B cell (primary cell): ENCODE measurements at regions not wholly inside any gene's neighbourhood (a gene's known extent, or its start where the extent isn't known, plus 50 kb on each side); places are given as distances from the start of the nearest gene placed in this dataset.

Experiments
- EZH2 ChIP-seq: IDR thresholded peaks from 2 replicates; pipeline ENCODE4 v1.6.1; 2012; ENCODE audit warnings: borderline replicate concordance, low read depth, mild to moderate bottlenecking, moderate library complexity, low read length; ENCODE audit not compliant: insufficient read depth, poor library complexity, severe bottlenecking
- TF ChIP-seq, protein P1 (sequence below): fragments of 200-600 bp; IDR thresholded peaks from one replicate; pipeline ENCODE4 v1.8.0; 2022; ENCODE audit warnings: antibody characterized with exemption, mild to moderate bottlenecking

DNA sequence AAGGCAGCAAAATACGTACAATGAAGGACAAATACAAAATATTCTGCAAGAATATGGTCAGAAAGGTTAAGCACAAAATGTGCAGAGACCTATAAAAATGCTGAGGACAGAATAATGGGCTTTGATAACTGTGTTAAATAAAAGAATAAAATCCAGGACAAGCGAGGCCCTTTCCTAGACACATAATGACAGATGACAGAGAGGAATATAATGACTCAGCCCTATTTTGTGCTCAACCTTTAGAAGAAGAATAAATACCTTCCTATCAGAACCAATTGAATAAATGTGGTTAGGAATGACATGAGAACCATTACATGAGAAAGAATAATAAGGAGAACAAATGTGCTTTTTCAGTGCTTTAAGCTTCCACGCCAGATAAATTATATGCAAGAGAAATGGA, 178.0 kb downstream of the TEX13C start:
- TF ChIP-seq, protein P1, sequence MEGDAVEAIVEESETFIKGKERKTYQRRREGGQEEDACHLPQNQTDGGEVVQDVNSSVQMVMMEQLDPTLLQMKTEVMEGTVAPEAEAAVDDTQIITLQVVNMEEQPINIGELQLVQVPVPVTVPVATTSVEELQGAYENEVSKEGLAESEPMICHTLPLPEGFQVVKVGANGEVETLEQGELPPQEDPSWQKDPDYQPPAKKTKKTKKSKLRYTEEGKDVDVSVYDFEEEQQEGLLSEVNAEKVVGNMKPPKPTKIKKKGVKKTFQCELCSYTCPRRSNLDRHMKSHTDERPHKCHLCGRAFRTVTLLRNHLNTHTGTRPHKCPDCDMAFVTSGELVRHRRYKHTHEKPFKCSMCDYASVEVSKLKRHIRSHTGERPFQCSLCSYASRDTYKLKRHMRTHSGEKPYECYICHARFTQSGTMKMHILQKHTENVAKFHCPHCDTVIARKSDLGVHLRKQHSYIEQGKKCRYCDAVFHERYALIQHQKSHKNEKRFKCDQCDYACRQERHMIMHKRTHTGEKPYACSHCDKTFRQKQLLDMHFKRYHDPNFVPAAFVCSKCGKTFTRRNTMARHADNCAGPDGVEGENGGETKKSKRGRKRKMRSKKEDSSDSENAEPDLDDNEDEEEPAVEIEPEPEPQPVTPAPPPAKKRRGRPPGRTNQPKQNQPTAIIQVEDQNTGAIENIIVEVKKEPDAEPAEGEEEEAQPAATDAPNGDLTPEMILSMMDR: no peak
- TF ChIP-seq EZH2: no peak
